ENCODE measurements at regions not wholly inside any gene's neighbourhood (a gene's known extent, or its start where the extent isn't known, plus 50 kb on each side); places are given as distances from the start of the nearest gene placed in this dataset.
"Not testable (repeated sequence)": the region's sequence is repeated elsewhere in the genome, so short reads cannot be mapped to it uniquely, and the experiment has no call there.

GRCh38 chr10:33483124-33483815, 148.8 kb upstream of the NRP1 start:
- intact Hi-C loops (cut with DNase I; ENCODE audit: low total_unique reads): no loop called here
- WGBS, 2 donors: 71 to 72% methylated on average over 5 of the region's 5 CpGs
- TF ChIP-seq CTCF (IDR thresholded peaks at IDR 0.05) (no peak), POLR2A (IDR thresholded peaks at IDR 0.05) (no peak)
- no peak overlapping the region for H3K4me3 ChIP-seq (ENCODE audit: low read depth, poor library complexity, severe bottlenecking)
- no peak for DNase-seq (ENCODE audit: low spot score in 2 of 2)

GRCh38 chr10:33482486-33482885, 148.0 kb upstream of the NRP1 start:
- DNase-seq (ENCODE audit: low spot score in 2 of 2): no peak
- intact Hi-C loops (cut with DNase I; ENCODE audit: low total_unique reads): loop anchor here (1.0 kb wide), 1 partner anchor 18 kb away; no protein-coding TSS in a partner anchor
- no peak overlapping the region for H3K4me3 ChIP-seq (ENCODE audit: low read depth, poor library complexity, severe bottlenecking)
- TF ChIP-seq POLR2A (IDR thresholded peaks at IDR 0.05) (no peak), CTCF (IDR thresholded peaks at IDR 0.05) (no peak)
- 75 to 76% methylated on average over 5 of the region's 5 CpGs for WGBS, 2 donors

GRCh38 chr10:33481184-33481583, 146.7 kb upstream of the NRP1 start:
- no peak for DNase-seq (ENCODE audit: low spot score in 2 of 2)
- no peak for TF ChIP-seq POLR2A (IDR thresholded peaks at IDR 0.05)
- no peak for TF ChIP-seq CTCF (IDR thresholded peaks at IDR 0.05)
- intact Hi-C loops (cut with DNase I; ENCODE audit: low total_unique reads): no loop called here
- WGBS, 2 donors: 71 to 93% methylated on average over 1 of the region's 1 CpG
- H3K4me3 ChIP-seq (ENCODE audit: low read depth, poor library complexity, severe bottlenecking): no peak overlapping the region

GRCh38 chr10:33480417-33480816, 145.9 kb upstream of the NRP1 start:
- WGBS, 2 donors: 94 to 100% methylated on average over 20 to 23 of the region's 24 CpGs
- DNase-seq (ENCODE audit: low spot score in 2 of 2): not testable (repeated sequence)

GRCh38 chr10:33478675-33479125, 144.2 kb upstream of the NRP1 start:
- H3K4me3 ChIP-seq (ENCODE audit: low read depth, poor library complexity, severe bottlenecking): no peak overlapping the region
- intact Hi-C loops (cut with DNase I; ENCODE audit: low total_unique reads): no loop called here
- DNase-seq (ENCODE audit: low spot score in 2 of 2): no peak
- WGBS, 2 donors: 87 to 92% methylated on average over 5 of the region's 5 CpGs
- TF ChIP-seq POLR2A (IDR thresholded peaks at IDR 0.05): no peak

More at GRCh38 chr10:33480417-33480816, 145.9 kb upstream of the NRP1 start:
- intact Hi-C loops (cut with DNase I; ENCODE audit: low total_unique reads); H3K4me3 ChIP-seq (ENCODE audit: low read depth, poor library complexity, severe bottlenecking): not testable (repeated sequence)

GRCh38 chr10:33478089-33478674, 143.7 kb upstream of the NRP1 start:
- no peak for TF ChIP-seq CTCF (IDR thresholded peaks at IDR 0.05)
- no peak for TF ChIP-seq POLR2A (IDR thresholded peaks at IDR 0.05)
- 72 to 79% methylated on average over 5 of the region's 5 CpGs for WGBS, 2 donors
- intact Hi-C loops (cut with DNase I; ENCODE audit: low total_unique reads): no loop called here
- H3K4me3 ChIP-seq (ENCODE audit: low read depth, poor library complexity, severe bottlenecking): no peak overlapping the region
- DNase-seq (ENCODE audit: low spot score in 2 of 2): no peak
